HG02642 (cell line): ENCODE measurements at regions not wholly inside any gene's neighbourhood (a gene's known extent, or its start where the extent isn't known, plus 50 kb on each side); places are given as distances from the start of the nearest gene placed in this dataset.
"Not testable (repeated sequence)": the region's sequence is repeated elsewhere in the genome, so short reads cannot be mapped to it uniquely, and the experiment has no call there.

Source experiments
- ATAC-seq: cut with Tn5 transposase; IDR thresholded peaks from one replicate; pipeline ENCODE4 v1.9.1; 2021; ENCODE audit warnings: mild to moderate bottlenecking; ENCODE audit not compliant: unreplicated experiment, poor library complexity

GRCh38 chr9:108043585-108043984 is 554.0 kb upstream of the KLF4 start:
- ATAC-seq: no peak

- no peak for ATAC-seq
These were observed 552.0 kb upstream of the KLF4 start for GRCh38 chr9:108041551-108041950.

- no peak for ATAC-seq
These were observed 551.2 kb upstream of the KLF4 start for GRCh38 chr9:108040783-108041182.

DNA sequence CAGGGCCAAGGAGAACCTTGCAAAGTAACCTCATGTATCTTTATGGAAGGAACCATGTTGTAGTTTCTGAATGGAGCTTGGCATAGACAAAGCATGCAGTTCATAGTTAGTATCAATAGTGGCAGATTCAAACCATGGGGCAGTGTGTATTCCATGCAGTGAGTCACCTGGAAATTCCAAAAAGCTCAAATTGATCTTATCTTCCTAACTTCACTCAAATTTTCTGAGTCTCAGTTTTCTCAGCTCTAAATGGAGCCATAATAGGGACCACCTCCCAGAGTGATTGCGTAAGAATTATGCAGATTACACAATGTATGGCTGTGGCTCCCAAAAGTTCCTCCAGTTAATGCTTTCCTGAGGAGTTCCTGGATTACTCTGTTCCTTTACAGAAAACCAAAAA is 549.9 kb upstream of the KLF4 start:
- no peak for ATAC-seq

- ATAC-seq: no peak
These were observed 549.4 kb upstream of the KLF4 start for GRCh38 chr9:108039012-108039411.

GRCh38 chr9:108035487-108035886 is 545.9 kb upstream of the KLF4 start:
- ATAC-seq: no peak

- no peak for ATAC-seq
These were observed 544.7 kb upstream of the KLF4 start for GRCh38 chr9:108033976-108034964.

DNA sequence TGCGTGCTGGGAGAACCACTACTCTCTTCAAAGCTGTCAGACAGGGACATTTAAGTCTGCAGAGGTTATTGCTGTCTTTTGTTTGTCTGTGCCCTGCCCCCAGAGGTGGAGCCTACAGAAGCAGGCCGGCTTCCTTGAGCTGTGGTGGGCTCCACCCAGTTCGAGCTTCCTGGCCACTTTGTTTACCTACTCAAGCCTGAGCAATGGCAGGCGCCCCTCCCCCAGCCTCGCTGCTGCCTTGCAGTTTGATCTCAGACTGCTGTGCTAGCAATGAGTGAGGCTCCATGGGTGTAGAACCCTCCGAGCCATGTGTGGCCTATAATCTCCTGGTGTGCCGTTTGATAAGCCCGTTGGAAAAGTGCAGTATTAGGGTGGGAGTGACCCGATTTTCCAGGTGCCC is 542.5 kb upstream of the KLF4 start:
- ATAC-seq: not testable (repeated sequence)

GRCh38 chr9:108031221-108031620 is 541.7 kb upstream of the KLF4 start:
- not testable (repeated sequence) for ATAC-seq

DNA sequence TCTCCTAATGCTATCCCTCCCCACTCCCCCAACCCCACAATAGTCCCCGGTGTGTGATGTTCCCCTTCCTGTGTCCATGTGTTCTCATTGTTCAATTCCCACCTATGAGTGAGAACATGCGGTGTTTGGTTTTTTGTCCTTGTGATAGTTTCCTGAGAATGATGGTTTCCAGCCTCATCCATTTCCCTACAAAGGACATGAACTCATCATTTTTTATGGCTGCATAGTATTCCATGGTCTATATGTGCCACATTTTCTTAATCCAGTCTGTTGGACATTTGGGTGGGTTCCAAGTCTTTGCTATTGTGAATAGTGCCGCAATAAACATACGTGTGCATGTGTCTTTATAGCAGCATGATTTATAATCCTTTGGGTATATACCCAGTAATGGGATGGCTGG is 537.1 kb upstream of the KLF4 start:
- not testable (repeated sequence) for ATAC-seq

DNA sequence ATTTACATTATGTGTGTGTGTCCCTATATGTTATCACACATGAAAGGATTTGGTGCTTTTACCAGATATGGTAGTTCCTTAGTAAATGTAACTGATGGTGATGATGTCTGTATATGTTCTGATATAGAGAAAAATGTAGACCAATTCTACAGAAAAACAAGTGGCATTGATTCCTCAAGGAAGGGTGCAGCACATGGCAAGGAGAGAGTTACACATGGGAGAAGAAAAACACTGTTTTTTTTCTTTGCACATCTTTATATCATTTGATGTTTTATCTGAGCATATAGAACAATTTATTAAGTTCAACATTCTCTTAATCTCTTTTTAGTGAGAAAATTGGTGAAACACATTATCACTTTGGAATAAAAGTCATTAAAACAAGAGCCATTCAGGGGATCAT is 535.0 kb upstream of the KLF4 start:
- ATAC-seq: no peak

DNA sequence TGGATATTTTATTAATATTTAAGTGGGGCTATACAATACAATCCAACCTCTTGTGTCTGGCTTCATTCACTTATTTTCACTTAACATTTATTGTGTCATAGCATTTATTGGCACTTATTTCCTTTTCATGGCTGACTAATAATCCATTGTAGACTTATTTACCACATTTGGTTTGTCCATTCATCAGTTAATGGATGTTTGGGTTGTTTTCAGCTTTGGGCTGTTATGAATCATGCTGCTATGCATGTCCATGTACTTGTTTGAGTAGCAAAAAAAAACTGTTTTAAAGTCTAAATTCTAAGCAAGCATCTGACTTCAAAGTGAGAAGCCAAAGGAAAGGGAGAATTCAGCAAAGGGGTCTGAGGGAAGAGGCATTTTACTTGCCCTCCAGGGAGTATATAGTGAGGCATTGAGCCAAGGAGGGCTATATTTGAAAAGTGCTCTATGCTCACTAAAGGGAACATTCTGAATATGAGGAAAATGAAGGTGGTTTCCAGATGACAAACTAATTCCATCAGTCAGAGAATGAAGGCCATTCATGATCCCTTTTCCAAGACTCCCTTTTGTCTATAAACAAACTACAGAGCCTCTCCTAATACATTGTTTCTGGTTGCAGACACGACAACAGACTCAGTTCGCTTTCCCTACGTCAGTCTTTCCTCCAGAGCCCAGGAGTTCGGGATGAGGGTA is 532.8 kb upstream of the KLF4 start:
- no peak for ATAC-seq

DNA sequence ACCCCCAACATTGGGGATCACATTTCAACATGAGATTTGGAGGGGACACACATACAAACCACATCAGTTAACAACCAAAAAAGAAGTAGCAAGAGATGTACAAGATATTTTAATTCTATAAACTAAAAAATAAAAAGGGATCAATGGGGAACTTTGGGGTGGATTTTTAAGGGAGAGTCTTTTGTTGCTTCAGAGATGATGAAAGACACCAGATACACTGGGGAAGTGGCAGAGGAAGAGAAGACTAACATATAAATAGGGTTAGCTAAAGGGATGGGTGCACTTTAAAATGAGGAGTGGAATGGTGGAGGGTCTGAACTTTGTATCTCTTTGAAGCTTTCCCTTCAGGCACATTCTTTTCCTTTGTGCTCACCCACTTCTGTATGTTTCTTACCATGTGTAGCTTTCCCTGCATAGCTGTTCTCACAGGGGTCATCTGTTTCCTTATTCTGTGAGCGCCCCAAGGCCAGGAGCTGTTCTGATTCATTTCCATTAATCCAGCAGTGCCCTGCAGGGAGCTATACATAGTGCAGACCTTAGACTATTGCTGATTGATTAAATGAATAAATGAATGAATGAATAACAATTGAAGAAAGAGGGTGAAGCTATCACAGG is 531.6 kb upstream of the KLF4 start:
- no peak for ATAC-seq

DNA sequence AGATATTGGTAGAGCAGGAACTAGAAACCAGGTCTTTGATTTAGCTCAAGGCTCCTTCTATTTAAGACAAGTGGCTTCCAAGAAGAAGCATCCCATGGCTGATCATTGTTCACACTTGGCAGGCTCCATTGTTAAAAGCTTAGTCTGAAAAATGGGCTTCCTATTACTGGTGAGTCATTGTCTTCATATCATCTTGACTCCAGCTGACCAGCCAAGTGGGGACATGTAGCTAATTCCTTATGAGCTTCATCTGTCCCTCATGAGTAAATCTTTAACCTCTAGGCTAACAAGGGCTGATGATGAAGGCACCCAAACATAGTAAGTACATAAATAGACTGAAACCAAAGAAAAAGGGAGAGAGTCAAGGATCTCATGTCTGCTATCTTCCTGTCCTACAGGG is 530.3 kb upstream of the KLF4 start:
- ATAC-seq: no peak

DNA sequence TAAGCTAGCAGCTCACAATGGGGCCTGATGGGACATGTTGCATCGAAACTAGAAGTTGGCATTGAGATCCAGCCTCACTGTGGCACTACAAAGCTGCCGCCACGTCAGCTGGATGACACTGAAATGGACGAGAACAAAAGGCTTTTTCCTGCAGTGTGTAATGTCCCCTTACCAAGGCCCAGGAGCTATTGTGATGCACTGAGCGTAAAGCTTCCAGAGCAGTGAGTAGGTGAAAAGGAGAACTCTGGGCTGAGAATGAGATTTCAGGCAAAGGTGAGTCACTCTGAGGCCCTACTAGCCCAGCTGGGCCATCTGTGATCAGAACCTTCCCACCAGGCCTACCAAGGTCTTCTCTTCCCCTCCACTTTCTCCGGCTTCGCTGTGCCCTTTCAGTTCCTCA is 528.1 kb upstream of the KLF4 start:
- ATAC-seq: no peak

DNA sequence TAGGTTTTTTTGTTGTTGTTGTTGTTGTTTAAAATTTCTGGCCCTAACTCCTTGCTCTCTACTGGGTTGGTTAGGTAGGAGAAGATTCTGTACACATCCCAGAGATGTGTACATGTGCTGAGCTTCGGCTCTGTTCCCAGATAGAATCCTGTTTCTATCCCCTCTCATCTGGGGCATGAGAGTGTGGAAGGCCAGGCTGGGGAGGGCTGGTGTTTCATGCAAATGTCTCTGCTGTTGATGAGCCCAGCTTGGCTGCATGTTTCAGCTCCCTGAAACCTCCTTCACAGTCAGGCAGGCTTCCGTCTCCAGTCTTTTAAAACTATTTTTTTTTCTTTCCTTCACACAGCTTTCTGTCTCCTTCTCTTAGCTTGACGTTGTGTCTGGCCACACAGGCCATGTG is 526.9 kb upstream of the KLF4 start:
- ATAC-seq: no peak

GRCh38 chr9:108015690-108016089 is 526.1 kb upstream of the KLF4 start:
- no peak for ATAC-seq

DNA sequence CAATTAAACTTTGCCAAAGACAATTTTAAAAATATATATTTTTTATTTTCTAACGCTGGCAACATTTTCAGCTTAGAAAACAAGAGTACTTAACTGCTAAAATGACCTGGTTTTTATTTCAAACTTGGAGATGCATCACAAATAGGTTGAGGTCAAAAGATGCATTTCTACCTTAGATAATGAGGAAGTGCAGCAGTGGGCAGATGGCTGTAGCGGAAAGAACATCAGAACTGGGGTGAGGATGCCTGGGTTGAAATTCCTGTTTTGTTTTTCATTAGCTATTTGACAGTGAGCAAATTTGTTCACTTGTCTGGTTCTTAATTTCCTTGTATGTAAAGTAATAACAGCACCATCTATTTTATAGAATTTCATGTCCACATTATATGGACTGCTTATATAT is 524.8 kb upstream of the KLF4 start:
- no peak for ATAC-seq

- no peak for ATAC-seq
These were observed 523.5 kb upstream of the KLF4 start for GRCh38 chr9:108012886-108013665.

DNA sequence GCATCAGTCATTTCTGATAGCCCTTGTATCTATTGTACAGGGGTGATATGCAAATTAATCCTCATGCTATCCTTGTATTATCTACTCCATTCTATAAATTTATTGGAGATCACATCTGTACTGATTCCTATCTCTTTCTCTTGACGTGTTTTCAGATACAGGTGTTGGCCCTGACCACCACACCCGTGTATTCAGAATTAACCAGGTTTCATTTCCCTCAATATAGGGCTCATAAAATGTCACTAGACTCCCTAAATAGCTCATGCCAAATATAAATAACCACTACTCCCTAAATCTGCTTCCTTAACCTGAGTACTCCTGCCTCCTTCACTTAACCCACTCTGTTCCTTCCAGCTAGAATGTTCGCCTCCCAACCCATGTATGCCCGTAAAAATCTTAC is 522.8 kb upstream of the KLF4 start:
- ATAC-seq: no peak
